K562 (cell line): ENCODE measurements at regions not wholly inside any gene's neighbourhood (a gene's known extent, or its start where the extent isn't known, plus 50 kb on each side); places are given as distances from the start of the nearest gene placed in this dataset.

ENCODE experiments used
- ATAC-seq: fragments of 200-7000 bp; cut with Tn5 transposase; 3 replicates; pipeline ENCODE4 v1.9.1; 2020; ENCODE audit warnings: moderate library complexity
- BruUV-seq: library from RNA; stranded (reverse); fragments of 400-500 nt; replicated peaks from 2 replicates; lab custom pipeline; 2021; lab: Mats Ljungman, UMichigan
- CTCF ChIA-PET: fragments of 300-600 bp; formaldehyde crosslinking; extraction: SDS; loops from one replicate; lab custom pipeline; 2021; ENCODE audit warnings: low intra/inter-chr PET ratio; lab: Yijun Ruan, JAX
- POLR2A ChIA-PET: fragments of 300-600, 350-650 bp; sonication (Branson Sonifier 250); formaldehyde crosslinking; extraction: SDS; loops from one replicate; lab custom pipeline; 2021; ENCODE audit warnings: antibody characterized with exemption, inconsistent platforms; lab: Yijun Ruan, JAX
- DNase-seq, 4 experiments: peaks; one replicate each; pipeline versions ENCODE4 v3.0.0 to v3.0.0-alpha.2; 2011 to 2018; ENCODE audit warnings: low spot score in 3 of 4, mixed read lengths in 3 of 4; ENCODE audit errors: extremely low read depth in 1 of 4
- FAIRE-seq: peaks from 2 replicates; lab custom pipeline; 2011; peaks lifted over from hg19 to GRCh38; lab: Jason Lieb, UNC
- H2AFZ ChIP-seq: 2 replicates; pipeline ENCODE4 v1.6.0; 2011; ENCODE audit warnings: low read depth, low read length, control low read depth, inconsistent platforms
- H3K27ac ChIP-seq: fragments of 200-600 bp; 3 replicates; pipeline ENCODE4 v1.8.0; 2011; ENCODE audit warnings: low read depth, mild to moderate bottlenecking, control low read depth, inconsistent platforms, low read length, moderate library complexity, mixed read lengths; ENCODE audit errors: extremely low read depth
- H3K27me3 ChIP-seq, 2 experiments: fragments of 300-600 bp in 1 of 2; 2 replicates in 1 of 2; 3 replicates in 1 of 2; pipeline versions ENCODE4 v1.6.0 to v1.8.0; 2011; ENCODE audit warnings: inconsistent platforms in 2 of 2, low read length in 2 of 2, mild to moderate bottlenecking in 1 of 2, mixed read lengths in 1 of 2, moderate library complexity in 1 of 2; ENCODE audit not compliant: control insufficient read depth in 2 of 2, insufficient read depth in 2 of 2
- H3K36me3 ChIP-seq: fragments of 300-600 bp; 3 replicates; pipeline ENCODE4 v1.8.0; 2011; ENCODE audit warnings: mild to moderate bottlenecking, low read length, inconsistent platforms; ENCODE audit not compliant: control insufficient read depth, insufficient read depth
- H3K4me1 ChIP-seq, 2 experiments: fragments of 200-600 bp in 1 of 2; replicated peaks in 1 of 2; 2 replicates in 1 of 2; 3 replicates in 1 of 2; pipeline versions ENCODE4 v1.5.1 to v1.8.0; 2011; ENCODE audit warnings: inconsistent platforms in 2 of 2, low read length in 2 of 2, mild to moderate bottlenecking in 1 of 2, mixed read lengths in 1 of 2, moderate library complexity in 1 of 2; ENCODE audit not compliant: control insufficient read depth in 2 of 2, insufficient read depth in 2 of 2
- H3K4me2 ChIP-seq: 2 replicates; pipeline ENCODE4 v1.6.1; 2011; ENCODE audit warnings: low read length, control low read depth, inconsistent platforms, mixed read lengths; ENCODE audit not compliant: insufficient read depth
- H3K4me3 ChIP-seq: fragments of 200-600 bp; sonication (generic), shearing (Covaris generic); 2 replicates; pipeline ENCODE4 v1.5.1; 2016; ENCODE audit warnings: control low read depth, inconsistent platforms
- H3K79me2 ChIP-seq: fragments of 200-600 bp; 3 replicates; pipeline ENCODE4 v1.8.0; 2011; ENCODE audit warnings: low read length, inconsistent platforms; ENCODE audit not compliant: control insufficient read depth, insufficient read depth
- H3K9ac ChIP-seq, 2 experiments: 2 replicates each; pipeline versions ENCODE4 v1.6.0 to v1.6.1; 2011; ENCODE audit warnings: low read depth in 2 of 2, low read length in 2 of 2, control low read depth in 1 of 2, inconsistent platforms in 1 of 2, mild to moderate bottlenecking in 1 of 2, mixed read lengths in 1 of 2; ENCODE audit not compliant: insufficient read depth in 1 of 2
- H3K9me1 ChIP-seq: one replicate; pipeline ENCODE4 v1.6.0; 2011; ENCODE audit warnings: inconsistent platforms, mild to moderate bottlenecking, low read length, moderate library complexity; ENCODE audit not compliant: control insufficient read depth, insufficient read depth
- H3K9me3 ChIP-seq: replicated peaks from 2 replicates; pipeline ENCODE4 v1.5.1; 2011; ENCODE audit warnings: low read depth, low read length, inconsistent platforms; ENCODE audit not compliant: control insufficient read depth, insufficient read depth
- H4K20me1 ChIP-seq: replicated peaks from 2 replicates; pipeline ENCODE4 v1.6.1; 2011; ENCODE audit warnings: low read length, inconsistent platforms, mixed read lengths; ENCODE audit not compliant: control insufficient read depth, insufficient read depth
- HLTF ChIP-seq: fragments of 450-650 bp; IDR thresholded peaks from 2 replicates; pipeline ENCODE4 v1.6.1; 2016
- NFIC ChIP-seq: fragments of 450-650 bp; IDR thresholded peaks from 2 replicates; pipeline ENCODE4 v1.6.1; 2017; ENCODE audit warnings: mild to moderate bottlenecking, inconsistent platforms
- PML ChIP-seq: IDR thresholded peaks from 2 replicates; pipeline ENCODE4 v1.6.1; 2012; ENCODE audit warnings: low read length, inconsistent platforms
- SAP30 ChIP-seq: fragments of 200-600 bp; sonication (generic); IDR thresholded peaks from 2 replicates; pipeline ENCODE4 v1.6.1; 2012; ENCODE audit warnings: borderline replicate concordance, low read depth, mild to moderate bottlenecking, moderate library complexity, low read length, control low read depth, inconsistent platforms; ENCODE audit not compliant: insufficient read depth, poor library complexity, severe bottlenecking
- ZNF184 ChIP-seq: sonication (generic); formaldehyde crosslinking; IDR thresholded peaks from 2 replicates; pipeline ENCODE4 v1.5.0; 2020; ENCODE audit warnings: missing genetic modification reagents
- WGBS: fragments of 100-300 bp; shearing (Covaris generic); methylation state at CpG from one replicate; pipeline ENCODE4 v1.1.6; 2016; ENCODE audit warnings: low coverage, mixed read lengths; ENCODE audit not compliant: insufficient coverage; ENCODE audit errors: missing lambda C conversion rate; 5-methylcytosine and 5-hydroxymethylcytosine counted together
- in situ Hi-C: fragments of 300-500 bp; cut with MboI; formaldehyde crosslinking; loops from 4 replicates; pipeline ENCODE4 v1.15.0; 2018; ENCODE audit warnings: inconsistent platforms, mixed read lengths
- intact Hi-C: fragments of 100-400 bp; cut with micrococcal nuclease; formaldehyde crosslinking; loops from 2 replicates; pipeline ENCODE4 v1.14.2; 2022
- TF ChIP-seq, protein P1 (sequence below): sonication (generic); formaldehyde crosslinking; IDR thresholded peaks from 2 replicates; pipeline ENCODE4 v1.8.0; 2022; ENCODE audit warnings: mild to moderate bottlenecking, missing genetic modification reagents
- TF ChIP-seq, protein P2 (sequence below): fragments of 450-650 bp; IDR thresholded peaks from 2 replicates; pipeline ENCODE4 v1.6.1; 2017; ENCODE audit warnings: antibody characterized with exemption, mild to moderate bottlenecking

DNA sequence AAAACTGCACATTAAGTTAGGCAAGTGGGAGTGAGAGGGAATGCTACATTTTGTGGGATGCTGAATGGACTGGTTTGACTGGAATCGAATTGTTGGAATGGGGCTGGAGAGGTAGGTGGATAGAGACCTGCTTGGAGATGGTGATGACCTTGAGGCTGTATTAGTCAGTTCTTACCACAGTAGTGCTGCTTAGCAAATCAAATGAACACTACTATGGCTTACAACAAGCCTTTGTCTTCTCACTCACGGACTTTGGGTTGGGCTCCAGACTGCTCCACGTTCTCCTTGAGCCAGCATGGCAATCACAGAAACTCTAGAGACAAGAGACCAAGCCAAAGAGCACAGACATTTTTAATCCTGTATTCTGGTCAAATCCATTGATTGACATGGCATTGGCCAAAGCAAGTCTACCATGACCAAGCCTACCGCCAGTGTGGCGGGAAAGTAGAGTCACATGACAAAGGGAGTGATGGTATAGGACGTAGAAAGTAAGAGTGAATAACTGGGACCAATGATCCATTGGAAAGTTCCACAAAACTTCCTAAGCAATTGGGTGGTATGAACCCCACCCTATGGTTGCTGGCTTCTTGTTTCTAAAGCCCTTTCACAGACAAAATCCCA, 70.3 kb upstream of the FOXP4 start (continued):
- TF ChIP-seq, protein P1, sequence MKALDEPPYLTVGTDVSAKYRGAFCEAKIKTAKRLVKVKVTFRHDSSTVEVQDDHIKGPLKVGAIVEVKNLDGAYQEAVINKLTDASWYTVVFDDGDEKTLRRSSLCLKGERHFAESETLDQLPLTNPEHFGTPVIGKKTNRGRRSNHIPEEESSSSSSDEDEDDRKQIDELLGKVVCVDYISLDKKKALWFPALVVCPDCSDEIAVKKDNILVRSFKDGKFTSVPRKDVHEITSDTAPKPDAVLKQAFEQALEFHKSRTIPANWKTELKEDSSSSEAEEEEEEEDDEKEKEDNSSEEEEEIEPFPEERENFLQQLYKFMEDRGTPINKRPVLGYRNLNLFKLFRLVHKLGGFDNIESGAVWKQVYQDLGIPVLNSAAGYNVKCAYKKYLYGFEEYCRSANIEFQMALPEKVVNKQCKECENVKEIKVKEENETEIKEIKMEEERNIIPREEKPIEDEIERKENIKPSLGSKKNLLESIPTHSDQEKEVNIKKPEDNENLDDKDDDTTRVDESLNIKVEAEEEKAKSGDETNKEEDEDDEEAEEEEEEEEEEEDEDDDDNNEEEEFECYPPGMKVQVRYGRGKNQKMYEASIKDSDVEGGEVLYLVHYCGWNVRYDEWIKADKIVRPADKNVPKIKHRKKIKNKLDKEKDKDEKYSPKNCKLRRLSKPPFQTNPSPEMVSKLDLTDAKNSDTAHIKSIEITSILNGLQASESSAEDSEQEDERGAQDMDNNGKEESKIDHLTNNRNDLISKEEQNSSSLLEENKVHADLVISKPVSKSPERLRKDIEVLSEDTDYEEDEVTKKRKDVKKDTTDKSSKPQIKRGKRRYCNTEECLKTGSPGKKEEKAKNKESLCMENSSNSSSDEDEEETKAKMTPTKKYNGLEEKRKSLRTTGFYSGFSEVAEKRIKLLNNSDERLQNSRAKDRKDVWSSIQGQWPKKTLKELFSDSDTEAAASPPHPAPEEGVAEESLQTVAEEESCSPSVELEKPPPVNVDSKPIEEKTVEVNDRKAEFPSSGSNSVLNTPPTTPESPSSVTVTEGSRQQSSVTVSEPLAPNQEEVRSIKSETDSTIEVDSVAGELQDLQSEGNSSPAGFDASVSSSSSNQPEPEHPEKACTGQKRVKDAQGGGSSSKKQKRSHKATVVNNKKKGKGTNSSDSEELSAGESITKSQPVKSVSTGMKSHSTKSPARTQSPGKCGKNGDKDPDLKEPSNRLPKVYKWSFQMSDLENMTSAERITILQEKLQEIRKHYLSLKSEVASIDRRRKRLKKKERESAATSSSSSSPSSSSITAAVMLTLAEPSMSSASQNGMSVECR (CRISPR knock-in tag) = no peak
- no peak for TF ChIP-seq SAP30

DNA sequence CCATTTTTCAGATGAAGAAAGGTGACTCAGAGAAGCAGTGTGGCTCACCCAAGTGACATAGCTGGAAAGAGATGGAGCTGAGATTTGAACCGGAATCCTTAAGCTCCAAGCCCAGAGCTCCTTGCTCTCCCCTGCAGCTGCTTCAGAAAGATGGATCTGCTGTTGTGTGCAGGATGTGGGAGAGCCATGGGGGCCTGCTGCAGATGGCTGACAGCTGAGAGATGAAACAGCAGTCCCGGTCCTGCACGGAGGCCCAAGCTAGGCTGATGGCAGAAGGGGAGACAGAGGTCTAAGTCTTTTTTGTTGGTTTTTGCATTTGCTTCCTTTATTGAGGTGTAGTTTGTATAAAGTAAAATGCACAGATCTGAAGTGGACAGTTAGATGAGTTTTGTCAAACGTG, 69.8 kb upstream of the FOXP4 start:
- no TSS peak for BruUV-seq
- no peak overlapping the region for H3K4me2 ChIP-seq
- no peak overlapping the region for H3K9ac ChIP-seq
- no peaks in the 10 kb centered on the region for H3K9me1 ChIP-seq
- no peak for FAIRE-seq
- CTCF ChIA-PET = no interaction called here
- H3K4me1 ChIP-seq = no peaks in the 10 kb centered on the region; a peak in 1 of 5 replicates
- H3K27ac ChIP-seq = no peak overlapping the region
- H3K9me3 ChIP-seq = 0 out of 2 replicates have a peak, but pooled peaks cover 2% of the 10 kb centered on the region
- H3K36me3 ChIP-seq = no peaks in the 10 kb centered on the region
- intact Hi-C loops (no loop called here), in situ Hi-C loops (no loop called here)
- no peak for ATAC-seq
- DNase-seq = no peak
- no peak overlapping the region for H3K4me3 ChIP-seq
- 0% methylated on average over 4 of the region's 4 CpGs for WGBS
- H3K27me3 ChIP-seq = peaks cover 31 to 61% of the 10 kb centered on the region in 2 experiments
- H2AFZ ChIP-seq = no peak overlapping the region
- POLR2A ChIA-PET = interaction anchor here (0.5 kb wide), 1 partner anchor 1739 kb away, joined by 3 read pairs; no protein-coding TSS in a partner anchor
- no peaks in the 10 kb centered on the region for H3K79me2 ChIP-seq
- peaks cover 6% of the 10 kb centered on the region for H4K20me1 ChIP-seq
- TF ChIP-seq HLTF (no peak), PML (no peak), NFIC (no peak), ZNF184 (CRISPR knock-in tag) (no peak)
- TF ChIP-seq, protein P2, sequence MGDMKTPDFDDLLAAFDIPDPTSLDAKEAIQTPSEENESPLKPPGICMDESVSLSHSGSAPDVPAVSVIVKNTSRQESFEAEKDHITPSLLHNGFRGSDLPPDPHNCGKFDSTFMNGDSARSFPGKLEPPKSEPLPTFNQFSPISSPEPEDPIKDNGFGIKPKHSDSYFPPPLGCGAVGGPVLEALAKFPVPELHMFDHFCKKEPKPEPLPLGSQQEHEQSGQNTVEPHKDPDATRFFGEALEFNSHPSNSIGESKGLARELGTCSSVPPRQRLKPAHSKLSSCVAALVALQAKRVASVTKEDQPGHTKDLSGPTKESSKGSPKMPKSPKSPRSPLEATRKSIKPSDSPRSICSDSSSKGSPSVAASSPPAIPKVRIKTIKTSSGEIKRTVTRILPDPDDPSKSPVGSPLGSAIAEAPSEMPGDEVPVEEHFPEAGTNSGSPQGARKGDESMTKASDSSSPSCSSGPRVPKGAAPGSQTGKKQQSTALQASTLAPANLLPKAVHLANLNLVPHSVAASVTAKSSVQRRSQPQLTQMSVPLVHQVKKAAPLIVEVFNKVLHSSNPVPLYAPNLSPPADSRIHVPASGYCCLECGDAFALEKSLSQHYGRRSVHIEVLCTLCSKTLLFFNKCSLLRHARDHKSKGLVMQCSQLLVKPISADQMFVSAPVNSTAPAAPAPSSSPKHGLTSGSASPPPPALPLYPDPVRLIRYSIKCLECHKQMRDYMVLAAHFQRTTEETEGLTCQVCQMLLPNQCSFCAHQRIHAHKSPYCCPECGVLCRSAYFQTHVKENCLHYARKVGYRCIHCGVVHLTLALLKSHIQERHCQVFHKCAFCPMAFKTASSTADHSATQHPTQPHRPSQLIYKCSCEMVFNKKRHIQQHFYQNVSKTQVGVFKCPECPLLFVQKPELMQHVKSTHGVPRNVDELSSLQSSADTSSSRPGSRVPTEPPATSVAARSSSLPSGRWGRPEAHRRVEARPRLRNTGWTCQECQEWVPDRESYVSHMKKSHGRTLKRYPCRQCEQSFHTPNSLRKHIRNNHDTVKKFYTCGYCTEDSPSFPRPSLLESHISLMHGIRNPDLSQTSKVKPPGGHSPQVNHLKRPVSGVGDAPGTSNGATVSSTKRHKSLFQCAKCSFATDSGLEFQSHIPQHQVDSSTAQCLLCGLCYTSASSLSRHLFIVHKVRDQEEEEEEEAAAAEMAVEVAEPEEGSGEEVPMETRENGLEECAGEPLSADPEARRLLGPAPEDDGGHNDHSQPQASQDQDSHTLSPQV = no peak
